T-helper 1 cell treated with Interleukin-12 subunit alpha and Interleukin-12 subunit beta and Interleukin-4 antibody, amounts not matched to agents 30 ng/mL and 1 ng/mL, for 36 hours (primary cell): ENCODE measurements at regions not wholly inside any gene's neighbourhood (a gene's known extent, or its start where the extent isn't known, plus 50 kb on each side); places are given as distances from the start of the nearest gene placed in this dataset.

ENCODE experiments used
- intact Hi-C: fragments of 100-400 bp; cut with micrococcal nuclease; formaldehyde crosslinking; loops from one replicate; pipeline ENCODE4 v1.15.1; 2024

- intact Hi-C loops, result no loop called here
These were observed 257.4 kb downstream of the BRD1 start for GRCh38 chr22:49570032-49570848.

GRCh38 chr22:49569286-49570031, 258.2 kb downstream of the BRD1 start:
- intact Hi-C loops, result no loop called here

- intact Hi-C loops, result no loop called here
These were observed 258.9 kb downstream of the BRD1 start for GRCh38 chr22:49568751-49569285.

GRCh38 chr22:49567899-49568750, 259.5 kb downstream of the BRD1 start:
- intact Hi-C loops, result no loop called here

GRCh38 chr22:49566693-49567092, 261.0 kb downstream of the BRD1 start:
- intact Hi-C loops, result no loop called here

- intact Hi-C loops, result no loop called here
These were observed 261.5 kb downstream of the BRD1 start for GRCh38 chr22:49566141-49566541.

GRCh38 chr22:49565516-49565855, 262.2 kb downstream of the BRD1 start:
- intact Hi-C loops, result no loop called here

- intact Hi-C loops, result no loop called here
These were observed 262.8 kb downstream of the BRD1 start for GRCh38 chr22:49564666-49565515.

GRCh38 chr22:49564054-49564453, 263.6 kb downstream of the BRD1 start:
- intact Hi-C loops, result no loop called here

- intact Hi-C loops, result no loop called here
These were observed 264.9 kb downstream of the BRD1 start for GRCh38 chr22:49562685-49563249.

- intact Hi-C loops, result no loop called here
These were observed 265.7 kb downstream of the BRD1 start for GRCh38 chr22:49561976-49562375.

- intact Hi-C loops, result no loop called here
These were observed 266.3 kb downstream of the BRD1 start for GRCh38 chr22:49561338-49561737.

- intact Hi-C loops, result no loop called here
These were observed 272.1 kb downstream of the BRD1 start for GRCh38 chr22:49555526-49555925.

- intact Hi-C loops, result no loop called here
These were observed 272.9 kb downstream of the BRD1 start for GRCh38 chr22:49554741-49555140.

- intact Hi-C loops, result no loop called here
These were observed 273.4 kb downstream of the BRD1 start for GRCh38 chr22:49554296-49554625.

GRCh38 chr22:49553518-49554295, 274.0 kb downstream of the BRD1 start:
- intact Hi-C loops, result no loop called here

GRCh38 chr22:49553076-49553475, 274.6 kb downstream of the BRD1 start:
- intact Hi-C loops, result no loop called here

- intact Hi-C loops, result no loop called here
These were observed 275.6 kb downstream of the BRD1 start for GRCh38 chr22:49551897-49552614.

- intact Hi-C loops, result no loop called here
These were observed 276.2 kb downstream of the BRD1 start for GRCh38 chr22:49551446-49551845.
